Stromal cell of bone marrow (primary cell): ENCODE measurements at regions not wholly inside any gene's neighbourhood (a gene's known extent, or its start where the extent isn't known, plus 50 kb on each side); places are given as distances from the start of the nearest gene placed in this dataset.

Source experiments
- DNase-seq: peaks from one replicate; pipeline ENCODE4 v3.0.0-alpha.2; 2012; ENCODE audit warnings: low read depth

DNA sequence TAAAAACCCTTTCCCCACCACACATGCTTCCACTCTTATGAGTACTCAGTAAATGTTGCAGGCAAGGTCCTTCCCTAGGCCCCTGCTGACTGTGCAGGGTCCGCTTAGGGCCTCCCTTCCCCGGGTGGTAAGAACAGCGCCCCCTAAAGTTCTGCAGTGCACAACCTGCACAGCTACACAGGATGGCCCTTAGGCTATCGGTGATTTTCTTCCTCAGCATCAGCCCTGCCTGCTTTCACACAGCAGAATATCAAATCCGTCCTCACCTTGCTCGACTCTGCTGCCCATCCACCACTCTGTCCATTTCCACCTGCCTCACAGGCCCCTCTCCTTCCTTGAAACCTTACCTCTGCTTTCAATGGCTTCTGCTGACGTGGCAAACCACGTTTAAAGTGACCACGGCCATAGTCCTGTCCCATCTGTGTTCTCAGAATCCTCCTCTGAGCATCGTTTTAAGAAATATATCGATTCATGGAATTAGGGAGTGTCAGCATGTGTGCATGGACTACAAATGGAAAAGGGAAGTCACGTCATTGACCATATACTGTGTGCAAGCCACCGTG lies 51.4 kb upstream of the TMEM132E start:
- no peak for DNase-seq

- DNase-seq = no peak
Observed at GRCh38 chr17:34527136-34527907, 52.1 kb upstream of the TMEM132E start.

DNA sequence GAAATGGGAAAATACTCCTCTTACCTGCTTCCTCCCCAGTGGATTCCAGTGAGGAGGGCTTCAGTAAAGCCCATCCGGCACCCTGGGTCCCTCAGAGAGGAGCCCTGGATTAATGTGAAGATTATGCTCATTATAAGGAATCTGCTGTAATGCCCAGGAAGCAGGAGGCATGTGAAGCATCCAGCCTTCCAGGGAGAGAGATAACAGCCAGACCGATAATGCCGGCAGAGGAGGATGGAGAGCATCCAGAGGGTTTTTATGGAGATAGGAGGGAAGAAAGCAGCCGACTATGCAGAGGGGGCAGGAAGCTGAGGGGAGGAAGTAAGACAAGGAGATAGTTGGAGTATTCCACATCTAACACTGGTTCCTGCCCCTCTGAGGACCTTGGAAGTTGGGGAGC lies 53.7 kb upstream of the TMEM132E start:
- no peak for DNase-seq

- DNase-seq = no peak
Observed at GRCh38 chr17:34521955-34522354, 57.4 kb upstream of the TMEM132E start.

DNA sequence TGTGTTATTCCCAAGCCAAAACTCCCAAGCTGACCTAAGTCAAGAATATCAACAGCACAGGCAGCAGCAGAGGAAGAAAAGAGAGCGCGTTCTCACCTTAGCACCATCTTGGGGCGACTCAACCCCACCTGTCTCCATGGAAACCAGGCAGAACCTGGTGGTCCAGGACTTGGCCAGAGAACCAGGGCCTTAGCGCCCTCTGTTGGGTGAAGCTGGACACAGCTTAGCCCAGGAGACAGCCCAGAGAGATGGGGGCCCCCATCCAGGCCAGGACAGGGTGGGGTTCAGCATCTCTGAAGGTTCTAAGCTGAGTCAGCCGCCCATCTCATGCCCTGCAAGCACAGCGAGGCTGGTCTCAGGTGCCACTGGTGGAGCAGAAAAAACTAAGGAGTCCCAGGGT lies 60.1 kb upstream of the TMEM132E start:
- DNase-seq = no peak

- DNase-seq = no peak
Observed at GRCh38 chr17:34517406-34517805, 62.0 kb upstream of the TMEM132E start.

- no peak for DNase-seq
Observed at GRCh38 chr17:34511931-34512330, 67.5 kb upstream of the TMEM132E start.

- DNase-seq = no peak
Observed at GRCh38 chr17:34511265-34511664, 68.1 kb upstream of the TMEM132E start.

- DNase-seq = no peak
Observed at GRCh38 chr17:34504814-34505484, 74.4 kb upstream of the TMEM132E start.

GRCh38 chr17:34503528-34504195 lies 75.7 kb upstream of the TMEM132E start:
- DNase-seq = no peak

DNA sequence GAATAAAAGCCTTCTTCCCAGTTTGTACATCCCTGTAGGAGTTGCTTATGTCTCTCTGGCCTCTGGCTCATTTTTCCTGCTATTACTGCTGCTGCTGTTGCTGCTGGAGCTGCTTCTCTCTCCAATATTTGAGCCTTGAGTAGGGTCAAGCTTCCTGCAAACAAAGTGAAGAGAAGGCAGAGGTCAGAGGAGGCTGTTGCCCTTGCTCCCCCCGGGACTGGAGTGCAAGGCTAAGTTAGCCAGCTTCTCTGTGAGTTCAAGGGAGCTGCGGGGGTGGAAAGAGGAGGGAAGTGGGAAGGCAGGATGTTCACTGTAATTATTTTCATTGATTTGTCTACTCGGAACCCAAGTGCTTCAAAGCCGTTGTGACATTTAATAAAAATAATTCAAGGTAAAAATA lies 77.0 kb upstream of the TMEM132E start:
- DNase-seq = no peak

DNA sequence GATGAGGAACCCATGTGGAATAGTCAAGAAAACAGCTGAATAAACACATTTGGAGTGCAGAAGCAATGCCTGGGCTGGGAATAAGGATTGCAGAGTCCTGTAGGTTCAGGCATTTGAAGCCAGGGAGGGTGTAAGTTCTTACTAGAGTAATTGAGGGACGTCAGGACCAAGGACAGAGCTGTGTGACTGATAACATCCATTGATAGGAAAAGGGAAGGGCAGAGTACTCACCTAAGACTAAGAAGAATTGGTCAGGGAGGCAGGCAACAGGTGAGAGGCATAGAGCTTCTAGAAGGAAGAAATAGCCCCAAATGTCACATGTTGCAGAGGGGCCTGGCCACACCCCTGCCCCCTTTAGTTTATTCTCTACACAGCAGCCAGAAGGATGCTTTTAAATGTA lies 79.8 kb upstream of the TMEM132E start:
- DNase-seq = peak; percentile 1

DNA sequence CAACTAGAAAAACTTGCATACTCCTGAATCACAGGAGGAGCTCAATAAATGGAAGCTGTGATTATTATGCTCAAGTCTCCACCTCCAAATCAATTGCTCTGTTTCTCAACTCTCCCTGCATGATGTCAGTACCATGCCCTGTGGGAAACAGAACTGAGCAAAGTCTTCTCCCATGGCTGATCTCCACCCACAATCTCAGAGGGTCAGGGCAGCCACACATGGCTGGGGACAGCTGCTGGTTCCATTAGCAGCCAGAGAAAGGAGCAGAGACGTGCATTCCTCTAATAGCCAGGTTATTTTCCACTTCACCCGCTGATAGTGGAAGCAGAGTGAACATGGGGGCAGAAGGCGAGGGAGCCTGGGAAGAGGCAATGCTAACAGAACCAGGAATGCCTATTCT lies 85.5 kb upstream of the TMEM132E start:
- DNase-seq = no peak

GRCh38 chr17:34487626-34488025 lies 91.8 kb upstream of the TMEM132E start:
- DNase-seq = no peak

DNA sequence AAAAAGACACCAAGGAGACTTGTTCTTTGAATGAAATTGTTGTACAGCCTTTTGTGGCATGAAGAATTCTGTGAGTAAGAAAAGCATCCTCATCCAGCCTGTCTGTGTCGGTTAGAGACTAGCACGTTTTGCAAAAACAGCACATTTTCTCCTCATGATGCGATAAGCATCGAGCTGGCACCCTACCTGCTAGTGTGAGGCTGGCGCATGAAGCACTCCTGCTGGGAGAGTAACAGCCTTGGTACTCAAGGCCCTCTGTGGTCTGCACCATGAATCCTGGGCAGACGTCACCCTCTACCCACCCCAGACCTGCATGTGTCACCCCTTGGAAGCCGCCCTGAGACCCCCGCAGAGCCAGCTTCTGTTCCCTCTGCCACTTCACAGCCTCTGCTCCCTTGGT lies 92.6 kb upstream of the TMEM132E start:
- DNase-seq = no peak

DNA sequence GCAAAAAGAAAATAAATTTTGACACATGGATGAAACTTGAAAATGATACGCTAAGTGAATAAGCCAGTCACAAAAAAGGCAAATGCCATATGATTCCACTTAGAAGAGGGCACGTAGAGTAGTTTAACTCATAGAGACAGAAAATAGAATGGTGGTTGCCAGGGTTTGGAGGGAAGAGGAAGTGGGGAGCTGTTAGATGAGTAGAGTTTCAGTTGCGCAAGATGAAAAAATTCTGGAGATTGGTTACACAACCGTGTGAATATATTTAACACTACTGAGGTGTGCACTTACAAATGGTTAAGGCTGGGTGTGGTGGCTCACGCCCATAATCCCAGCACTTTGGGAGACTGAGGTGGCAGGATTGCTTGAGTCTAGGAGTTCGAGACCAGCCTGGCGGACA lies 93.4 kb upstream of the TMEM132E start:
- no peak for DNase-seq

DNA sequence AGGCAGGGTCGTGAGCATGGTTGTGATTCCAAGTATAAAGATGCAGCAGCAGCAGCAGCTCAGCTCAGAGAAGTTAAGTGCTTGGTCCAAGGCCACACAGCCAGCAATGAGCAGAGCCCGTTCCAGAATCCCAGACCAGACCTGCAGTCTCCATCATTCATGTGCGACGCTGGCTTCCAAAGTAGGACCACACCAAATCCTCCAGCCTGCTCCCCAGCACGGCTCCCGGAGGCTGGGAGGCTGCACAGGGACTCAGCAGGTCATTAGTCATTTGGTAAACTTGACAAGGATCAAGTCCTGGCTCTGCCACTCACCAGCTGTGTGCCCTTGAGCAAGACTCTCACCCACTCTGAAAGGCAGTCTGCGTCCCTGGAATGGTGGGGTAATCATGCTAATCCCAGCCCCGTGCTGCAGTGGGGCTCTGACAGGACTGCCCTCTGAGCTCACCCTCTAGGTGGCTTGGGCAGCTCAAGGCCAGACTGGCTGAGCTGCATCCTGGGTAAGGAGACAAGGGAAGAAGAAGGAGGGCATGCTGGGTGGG lies 95.1 kb upstream of the TMEM132E start:
- no peak for DNase-seq

- DNase-seq = no peak
Observed at GRCh38 chr17:34482730-34483129, 96.7 kb upstream of the TMEM132E start.

DNA sequence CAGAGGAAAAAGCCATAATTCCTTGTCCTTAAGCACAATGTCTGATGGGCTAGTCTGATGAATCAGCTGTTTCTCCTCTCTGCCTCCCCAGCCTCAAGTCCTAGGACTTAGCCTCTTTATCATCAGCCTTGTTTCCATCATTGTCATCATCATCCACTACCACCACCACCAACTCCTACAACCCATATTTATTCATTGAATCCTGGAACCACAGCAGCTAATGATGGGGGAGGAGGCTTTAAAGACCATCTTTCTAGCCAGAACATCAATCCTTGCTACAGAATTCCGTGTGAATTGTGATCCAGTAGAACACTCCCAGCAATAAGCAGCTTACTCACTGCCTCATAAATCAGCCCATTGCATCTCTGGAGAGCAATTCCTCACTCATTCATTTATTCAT lies 97.6 kb upstream of the TMEM132E start:
- no peak for DNase-seq

GRCh38 chr17:34479371-34479770 lies 100.0 kb upstream of the TMEM132E start:
- DNase-seq = no peak

- DNase-seq = no peak
Observed at GRCh38 chr17:34478244-34478643, 101.1 kb upstream of the TMEM132E start.

- no peak for DNase-seq
Observed at GRCh38 chr17:34475296-34475695, 104.1 kb upstream of the TMEM132E start.

DNA sequence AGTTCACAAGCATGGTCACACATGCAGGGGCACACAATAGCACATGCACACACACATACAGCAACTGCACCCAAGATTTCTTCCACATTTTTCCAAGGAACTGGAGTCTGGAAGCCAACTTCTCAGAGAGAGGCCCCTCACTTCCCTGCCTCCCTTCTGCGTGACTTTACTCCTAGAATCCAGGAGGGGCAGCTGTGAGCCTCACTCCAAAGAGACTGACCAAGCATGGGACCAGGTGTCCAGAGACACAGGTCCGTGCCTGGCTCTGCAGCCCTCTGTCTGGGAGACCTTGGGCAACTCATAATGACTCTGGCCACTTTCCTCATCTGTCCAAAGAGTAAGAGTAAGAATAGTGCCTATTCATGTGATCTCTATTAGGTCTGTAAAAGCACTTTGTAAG lies 104.7 kb upstream of the TMEM132E start:
- no peak for DNase-seq
